HepG2 (cell line): ENCODE measurements at regions not wholly inside any gene's neighbourhood (a gene's known extent, or its start where the extent isn't known, plus 50 kb on each side); places are given as distances from the start of the nearest gene placed in this dataset.

Experiments
- ATAC-seq: fragments of 200-7000 bp; cut with Tn5 transposase; 3 replicates; pipeline ENCODE4 v1.9.1; 2020; ENCODE audit warnings: mild to moderate bottlenecking, moderate library complexity
- BruUV-seq: library from RNA; stranded (reverse); fragments of 400-500 nt; replicated peaks from 2 replicates; lab custom pipeline; 2021; lab: Mats Ljungman, UMichigan
- CTCF ChIA-PET: fragments of 300-600 bp; formaldehyde crosslinking; extraction: SDS; loops from one replicate; lab custom pipeline; 2021; ENCODE audit warnings: low total read pairs, inconsistent platforms, low intra/inter-chr PET ratio; lab: Yijun Ruan, JAX
- POLR2A ChIA-PET: fragments of 350-600 bp; sonication (Branson Sonifier 250); formaldehyde crosslinking; loops from one replicate; lab custom pipeline; 2020; ENCODE audit warnings: antibody characterized with exemption, inconsistent platforms; lab: Yijun Ruan, JAX
- DNase-seq: peaks from one replicate; pipeline ENCODE4 v3.0.0-alpha.2; 2015; ENCODE audit warnings: low spot score
- FAIRE-seq: peaks from 3 replicates; lab custom pipeline; 2011; peaks lifted over from hg19 to GRCh38; lab: Jason Lieb, UNC
- H2AFZ ChIP-seq: one replicate; pipeline ENCODE4 v1.6.1; 2011; ENCODE audit warnings: low read length, inconsistent platforms
- H3K27ac ChIP-seq: fragments of 300-600 bp; 3 replicates; pipeline ENCODE4 v1.8.0; 2011; ENCODE audit warnings: mixed run types, mild to moderate bottlenecking, mixed read lengths, low read length, inconsistent platforms; ENCODE audit not compliant: insufficient read depth; ENCODE audit errors: extremely low read length
- H3K27me3 ChIP-seq, 2 experiments: fragments of 200-600 bp in 1 of 2; 2 replicates in 1 of 2; 3 replicates in 1 of 2; pipeline versions ENCODE4 v1.6.0 to v1.8.0; 2011; ENCODE audit warnings: low read length in 2 of 2, mild to moderate bottlenecking in 2 of 2, moderate library complexity in 2 of 2, inconsistent platforms in 1 of 2; ENCODE audit not compliant: insufficient read depth in 2 of 2, control insufficient read depth in 1 of 2
- H3K36me3 ChIP-seq, 2 experiments: fragments of 200-600 bp in 1 of 2; replicated peaks in 1 of 2; 2 replicates in 1 of 2; 3 replicates in 1 of 2; pipeline versions ENCODE4 v1.5.1 to v1.8.0; 2011; ENCODE audit warnings: low read length in 2 of 2, inconsistent platforms in 1 of 2; ENCODE audit not compliant: insufficient read depth in 2 of 2, control insufficient read depth in 1 of 2
- H3K4me1 ChIP-seq: 2 replicates; pipeline ENCODE4 v1.5.1; 2012; ENCODE audit warnings: low read length, inconsistent platforms; ENCODE audit not compliant: insufficient read depth
- H3K4me2 ChIP-seq: 2 replicates; pipeline ENCODE4 v1.6.0; 2011; ENCODE audit warnings: low read depth, low read length, inconsistent platforms
- H3K4me3 ChIP-seq, 3 experiments: fragments of 200-600 bp in 1 of 3; sonication (generic), shearing (Covaris generic) in 1 of 3; replicated peaks in 1 of 3; 2 replicates each; pipeline ENCODE4 v1.5.1; 2011 to 2016; ENCODE audit warnings: low read length in 3 of 3, inconsistent platforms in 2 of 3, low read depth in 2 of 3, mild to moderate bottlenecking in 2 of 3, control low read depth in 1 of 3, mixed read lengths in 1 of 3; ENCODE audit not compliant: insufficient read depth in 1 of 3
- H3K79me2 ChIP-seq: one replicate; pipeline ENCODE4 v1.6.1; 2011; ENCODE audit warnings: low read length, inconsistent platforms; ENCODE audit not compliant: insufficient read depth
- H3K9ac ChIP-seq: 2 replicates; pipeline ENCODE4 v1.6.0; 2011; ENCODE audit warnings: mild to moderate bottlenecking, low read depth, low read length, inconsistent platforms; ENCODE audit not compliant: insufficient read depth
- H3K9me3 ChIP-seq: 2 replicates; pipeline ENCODE4 v1.5.1; 2012; ENCODE audit warnings: mild to moderate bottlenecking, low read length
- H4K20me1 ChIP-seq: 2 replicates; pipeline ENCODE4 v1.6.0; 2011; ENCODE audit warnings: inconsistent platforms, mild to moderate bottlenecking, low read length, moderate library complexity; ENCODE audit not compliant: insufficient read depth
- LCORL ChIP-seq, 2 experiments: fragments of 450-650 bp in 1 of 2; sonication (generic) in 1 of 2; formaldehyde crosslinking in 1 of 2; IDR thresholded peaks; 2 replicates each; pipeline versions ENCODE4 v1.5.0 to v1.6.1; 2017 to 2020; ENCODE audit warnings: antibody characterized with exemption in 1 of 2, missing genetic modification reagents in 1 of 2
- MAFK ChIP-seq, 2 experiments: IDR thresholded peaks in 1 of 2; conservative IDR thresholded peaks in 1 of 2; 2 replicates each; pipeline ENCODE4 v1.6.1; 2011; ENCODE audit warnings: improper control_type of control experiment in 2 of 2, low read length in 2 of 2
- NFAT5 ChIP-seq: sonication (generic); formaldehyde crosslinking; IDR thresholded peaks from 2 replicates; pipeline ENCODE4 v1.4.0; 2020; ENCODE audit warnings: missing genetic modification reagents
- SMAD9 ChIP-seq: sonication (generic); formaldehyde crosslinking; IDR thresholded peaks from 2 replicates; pipeline ENCODE4 v1.5.1; 2020; ENCODE audit warnings: mild to moderate bottlenecking, missing genetic modification reagents
- WGBS: methylation state at CpG from one replicate; pipeline ENCODE4 v1.1.6; 2017; ENCODE audit warnings: low lambda C conversion rate; 5-methylcytosine and 5-hydroxymethylcytosine counted together
- in situ Hi-C: cut with HindIII; loops from 2 replicates; pipeline ENCODE4 v1.10.0; 2017; ENCODE audit warnings: low pct_unique_long_range_greater_than_20kb; ENCODE audit not compliant: extremely low pct_ligation_motif_present
- intact Hi-C: fragments of 100-400 bp; cut with micrococcal nuclease; formaldehyde crosslinking; loops from one replicate; pipeline ENCODE4 v1.10.0; 2022; ENCODE audit not compliant: unreplicated experiment

GRCh38 chr17:36817483-36818048 lies 119.7 kb upstream of the LHX1 start:
- ChIA-PET CTCF (no interaction called here), POLR2A (no interaction called here)
- Histone ChIP-seq H3K36me3 (no peaks in the 10 kb centered on the region), H3K4me1 (no peaks in the 10 kb centered on the region), H3K4me3 (no peak overlapping the region), H3K79me2 (no peaks in the 10 kb centered on the region), H4K20me1 (no peaks in the 10 kb centered on the region), H3K9ac (no peak overlapping the region), H3K27me3 (peaks cover 2 to 53% of the 10 kb centered on the region in 2 experiments), H3K27ac (no peak overlapping the region), H2AFZ (no peak overlapping the region), H3K9me3 (no peaks in the 10 kb centered on the region), H3K4me2 (no peak overlapping the region)
- ATAC-seq (no peak), DNase-seq (no peak), FAIRE-seq (no peak)
- 33% methylated on average over 5 of the region's 5 CpGs for WGBS
- intact Hi-C loops = no loop called here
- in situ Hi-C loops = no loop called here
- no TSS peak for BruUV-seq
- TF ChIP-seq SMAD9 (CRISPR knock-in tag) (no peak), LCORL (IDR thresholded peaks at IDR 0.05) (no peak), LCORL (CRISPR knock-in tag; IDR thresholded peaks at IDR 0.05) (no peak), MAFK (conservative IDR thresholded peaks at IDR 0.05 in 1 of 2, IDR thresholded peaks at IDR 0.05 in 1 of 2; ENCODE audit: low read length in 2 of 2) (peak in 1 of 2 experiments; percentile 43; a peak in 2 of 4 replicates), NFAT5 (CRISPR knock-in tag) (no peak)
